Ascending aorta (tissue), 2 donors: ENCODE measurements at regions not wholly inside any gene's neighbourhood (a gene's known extent, or its start where the extent isn't known, plus 50 kb on each side); places are given as distances from the start of the nearest gene placed in this dataset.

ENCODE experiments used
- DNase-seq, 2 donors: peaks; one replicate each; pipeline ENCODE4 v3.0.0-alpha.2; 2019; ENCODE audit warnings: low spot score in 2 of 2
- H3K27ac ChIP-seq, 2 donors: fragments of 200-600 bp; sonication (generic); one replicate each; pipeline ENCODE4 v1.5.1; 2016 to 2017; ENCODE audit warnings: mild to moderate bottlenecking in 1 of 2
- H3K27me3 ChIP-seq: fragments of 200-600 bp; sonication (generic); one replicate; pipeline ENCODE4 v1.5.1; 2017
- H3K36me3 ChIP-seq, 2 donors: fragments of 200-600 bp; sonication (generic); one replicate each; pipeline ENCODE4 v1.5.1; 2016
- H3K4me1 ChIP-seq, 2 donors: fragments of 200-600 bp; sonication (generic); one replicate each; pipeline ENCODE4 v1.5.1; 2016 to 2017; ENCODE audit warnings: mild to moderate bottlenecking in 1 of 2
- H3K4me3 ChIP-seq, 2 donors: fragments of 200-600 bp; sonication (generic); one replicate each; pipeline ENCODE4 v1.5.1; 2016 to 2017; ENCODE audit warnings: mild to moderate bottlenecking in 1 of 2
- H3K9me3 ChIP-seq, 2 donors: fragments of 200-600 bp; sonication (generic); one replicate each; pipeline ENCODE4 v1.5.1; 2016
- intact Hi-C: fragments of 100-400 bp; cut with DNase I; formaldehyde crosslinking; loops from one replicate; pipeline ENCODE4 v1.15.1; 2023
- TF ChIP-seq, protein P1 (sequence below), 3 experiments: fragments of 200-600 bp in 2 of 3; fragments of 450-650 bp in 1 of 3; sonication (generic) in 2 of 3; IDR thresholded peaks; one replicate each; pipeline ENCODE4 v1.5.1; 2016 to 2019; ENCODE audit warnings: antibody characterized with exemption in 3 of 3, mild to moderate bottlenecking in 1 of 3, moderate library complexity in 1 of 3

DNA sequence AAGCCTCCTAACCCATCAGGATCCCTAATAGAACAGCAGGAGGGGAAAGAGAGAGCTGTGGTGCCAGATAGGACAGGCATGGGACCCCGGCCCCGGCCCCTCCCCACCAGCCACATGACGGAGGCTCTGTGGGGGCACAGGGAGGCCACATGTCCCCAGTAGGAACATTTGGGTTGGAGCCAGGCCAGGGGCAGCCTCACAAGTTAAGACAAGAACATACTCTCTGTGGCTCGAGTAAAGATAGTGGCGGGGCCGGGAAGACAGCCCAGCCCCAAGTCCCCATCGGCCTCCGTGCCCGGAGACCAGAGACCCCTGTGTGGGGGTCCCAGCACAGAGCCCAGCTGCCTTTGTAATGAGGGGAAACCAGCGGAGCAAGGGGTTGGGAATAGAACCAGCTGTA lies 78.6 kb upstream of the GALNT9 start:
- Histone ChIP-seq H3K27ac (no peak overlapping the region), H3K9me3 (no peaks in the 10 kb centered on the region), H3K4me1 (no peaks in the 10 kb centered on the region), H3K4me3 (no peak overlapping the region), H3K27me3 (no peaks in the 10 kb centered on the region), H3K36me3 (no peaks in the 10 kb centered on the region)
- no peak for DNase-seq
- intact Hi-C loops: no loop called here
- TF ChIP-seq, protein P1, sequence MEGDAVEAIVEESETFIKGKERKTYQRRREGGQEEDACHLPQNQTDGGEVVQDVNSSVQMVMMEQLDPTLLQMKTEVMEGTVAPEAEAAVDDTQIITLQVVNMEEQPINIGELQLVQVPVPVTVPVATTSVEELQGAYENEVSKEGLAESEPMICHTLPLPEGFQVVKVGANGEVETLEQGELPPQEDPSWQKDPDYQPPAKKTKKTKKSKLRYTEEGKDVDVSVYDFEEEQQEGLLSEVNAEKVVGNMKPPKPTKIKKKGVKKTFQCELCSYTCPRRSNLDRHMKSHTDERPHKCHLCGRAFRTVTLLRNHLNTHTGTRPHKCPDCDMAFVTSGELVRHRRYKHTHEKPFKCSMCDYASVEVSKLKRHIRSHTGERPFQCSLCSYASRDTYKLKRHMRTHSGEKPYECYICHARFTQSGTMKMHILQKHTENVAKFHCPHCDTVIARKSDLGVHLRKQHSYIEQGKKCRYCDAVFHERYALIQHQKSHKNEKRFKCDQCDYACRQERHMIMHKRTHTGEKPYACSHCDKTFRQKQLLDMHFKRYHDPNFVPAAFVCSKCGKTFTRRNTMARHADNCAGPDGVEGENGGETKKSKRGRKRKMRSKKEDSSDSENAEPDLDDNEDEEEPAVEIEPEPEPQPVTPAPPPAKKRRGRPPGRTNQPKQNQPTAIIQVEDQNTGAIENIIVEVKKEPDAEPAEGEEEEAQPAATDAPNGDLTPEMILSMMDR (IDR thresholded peaks at IDR 0.05): no peak

DNA sequence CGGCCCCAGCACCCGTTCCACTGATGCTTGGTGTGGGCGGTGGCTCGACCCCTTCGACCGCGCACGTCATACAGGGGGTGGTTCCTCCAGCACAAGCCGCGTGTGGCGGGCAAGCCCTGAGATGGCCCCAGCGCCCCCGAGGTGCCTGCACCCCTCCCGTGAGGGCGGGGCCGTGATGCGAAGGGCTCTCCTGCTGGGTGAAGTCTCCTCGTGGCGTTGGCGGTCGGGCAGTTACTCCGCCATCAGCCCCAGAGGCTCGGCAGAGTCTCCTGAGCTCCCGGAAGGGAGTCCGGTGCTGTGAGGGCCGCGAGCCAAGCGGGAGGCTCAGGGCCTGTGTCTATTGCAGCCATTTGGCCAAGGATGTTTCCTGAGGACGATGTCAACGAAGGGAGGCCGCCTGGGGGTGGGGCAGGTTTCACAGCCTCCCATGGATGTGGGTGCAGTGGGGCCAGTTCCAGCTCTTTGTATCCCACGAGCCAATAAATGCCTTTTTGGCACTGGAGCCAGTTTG lies 78.1 kb upstream of the GALNT9 start:
- Histone ChIP-seq H3K4me1 (no peaks in the 10 kb centered on the region), H3K9me3 (no peaks in the 10 kb centered on the region), H3K27ac (no peak overlapping the region), H3K4me3 (no peak overlapping the region), H3K36me3 (no peaks in the 10 kb centered on the region), H3K27me3 (no peaks in the 10 kb centered on the region)
- intact Hi-C loops: no loop called here
- no peak for DNase-seq
- TF ChIP-seq, protein P1 (IDR thresholded peaks at IDR 0.05): no peak

DNA sequence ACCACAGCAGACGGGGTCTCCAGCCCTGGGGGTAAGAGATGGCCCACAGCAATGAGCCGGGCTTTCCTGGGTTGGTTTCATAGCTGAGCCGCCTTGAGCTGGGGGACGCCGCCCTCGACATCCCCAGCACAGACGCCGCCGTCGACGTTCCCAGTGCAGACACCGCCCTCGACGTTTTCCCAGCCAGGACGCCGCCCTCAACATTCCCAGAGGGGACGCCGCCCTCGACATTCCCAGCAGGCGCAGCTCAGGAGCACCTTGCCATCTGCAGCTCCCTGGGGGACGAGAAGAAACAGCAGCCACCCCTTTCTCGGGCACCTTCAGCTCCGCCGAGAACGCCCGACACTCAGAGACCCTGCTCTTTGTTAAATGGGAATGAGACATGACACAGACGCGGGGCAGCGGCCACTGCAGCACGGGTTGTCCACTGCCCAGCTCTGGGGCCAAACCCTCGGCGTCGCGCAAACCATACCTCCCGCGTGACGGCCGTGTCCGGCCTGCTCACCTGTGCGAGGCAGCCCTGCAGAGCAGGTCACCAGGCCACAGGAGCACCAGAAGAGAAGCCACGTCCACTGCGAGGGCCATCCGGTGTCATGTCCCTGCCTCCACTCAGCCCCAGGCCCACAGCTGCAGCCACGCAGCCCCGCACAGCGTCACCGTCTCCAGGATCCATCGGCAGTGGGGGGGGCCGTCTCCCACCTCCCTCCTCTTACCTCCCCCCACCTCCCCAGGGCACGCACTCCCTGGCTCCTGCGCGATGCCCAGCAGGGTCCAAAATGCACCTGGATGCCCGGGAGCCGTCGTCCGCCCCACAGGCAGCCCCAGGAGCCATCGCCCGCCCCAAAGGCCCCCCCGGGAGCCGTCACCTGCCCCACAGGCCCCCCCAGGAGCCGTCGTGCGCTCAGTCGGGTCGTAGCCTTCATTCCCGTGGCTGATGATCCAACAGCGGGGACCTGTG lies 77.4 kb upstream of the GALNT9 start:
- no peak for DNase-seq
- H3K36me3 ChIP-seq: no peaks in the 10 kb centered on the region
- TF ChIP-seq, protein P1 (IDR thresholded peaks at IDR 0.05): no peak
- no peaks in the 10 kb centered on the region for H3K4me1 ChIP-seq
- H3K27me3 ChIP-seq: no peaks in the 10 kb centered on the region
- intact Hi-C loops: no loop called here
- H3K9me3 ChIP-seq: no peaks in the 10 kb centered on the region
- H3K27ac ChIP-seq: no peak overlapping the region
- H3K4me3 ChIP-seq: no peak overlapping the region

DNA sequence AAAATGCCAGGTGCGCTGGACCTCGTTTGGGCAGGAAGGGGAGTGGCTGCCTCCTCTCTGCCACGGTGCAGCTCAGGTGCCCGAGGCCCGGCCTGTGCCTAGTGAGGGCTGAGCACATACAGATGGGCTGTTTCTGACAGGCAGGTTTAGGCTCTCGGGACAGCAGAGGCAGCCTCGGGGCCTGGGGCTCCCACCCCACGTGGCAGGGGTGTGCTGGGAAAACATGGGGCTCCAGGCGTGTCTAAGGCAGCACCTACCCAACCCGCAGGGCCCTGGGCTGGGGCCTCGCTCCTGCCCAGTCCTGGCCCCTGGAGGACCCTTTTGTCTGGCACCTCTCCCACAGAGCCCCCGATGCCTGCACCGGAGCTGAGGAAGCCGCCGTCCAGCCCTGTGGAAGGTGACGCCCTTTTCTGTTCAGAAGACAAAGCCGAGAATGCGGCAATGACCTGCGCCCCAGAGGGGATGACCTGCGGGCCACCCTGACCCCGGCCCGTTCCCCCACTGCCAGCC lies 76.4 kb upstream of the GALNT9 start:
- no peak overlapping the region for H3K27ac ChIP-seq
- no peak for DNase-seq
- H3K9me3 ChIP-seq: no peaks in the 10 kb centered on the region
- TF ChIP-seq, protein P1 (IDR thresholded peaks at IDR 0.05): no peak
- no peaks in the 10 kb centered on the region for H3K36me3 ChIP-seq
- H3K4me3 ChIP-seq: no peak overlapping the region
- intact Hi-C loops: no loop called here
- no peaks in the 10 kb centered on the region for H3K27me3 ChIP-seq
- no peaks in the 10 kb centered on the region for H3K4me1 ChIP-seq

DNA sequence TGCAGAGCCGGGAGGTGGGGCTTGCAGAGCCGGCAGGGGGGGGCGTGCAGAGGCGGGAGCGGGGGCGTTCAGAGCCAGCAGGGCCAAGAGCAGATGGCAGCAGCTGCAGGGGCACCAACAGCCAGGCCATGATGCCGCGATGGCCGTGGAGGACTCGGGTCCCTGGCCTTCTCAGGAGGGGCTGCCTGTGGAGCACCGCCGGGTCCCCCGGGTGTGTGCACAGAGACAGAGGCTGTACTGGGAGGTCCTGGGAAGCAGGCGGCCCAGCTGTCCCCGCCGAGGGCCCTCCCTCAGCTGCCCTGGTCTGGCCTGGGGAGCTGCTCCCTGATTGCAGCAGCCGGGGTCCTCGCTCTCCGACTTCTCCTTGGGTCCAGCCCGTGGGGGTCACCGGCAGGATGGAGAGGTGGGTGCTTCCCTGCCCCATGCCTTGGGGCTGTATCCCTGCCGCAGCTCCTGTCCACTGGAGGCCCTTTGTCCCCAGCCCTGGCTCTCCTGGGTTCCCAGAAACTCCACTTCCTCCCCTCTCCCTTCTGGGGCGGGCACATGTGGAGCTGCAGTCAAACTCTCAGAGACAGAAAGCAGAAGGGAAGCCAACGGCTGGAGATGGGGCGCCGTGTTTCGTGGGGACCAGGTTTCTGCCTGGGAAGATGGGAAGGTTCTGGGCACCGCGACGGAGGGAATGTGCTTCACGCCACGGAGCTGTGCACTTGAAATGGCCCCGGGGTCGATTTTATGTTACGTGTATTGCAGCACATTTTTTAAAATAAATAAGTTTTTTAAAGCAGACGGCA lies 75.8 kb upstream of the GALNT9 start:
- Histone ChIP-seq H3K36me3 (no peaks in the 10 kb centered on the region), H3K27me3 (no peaks in the 10 kb centered on the region), H3K4me3 (no peak overlapping the region), H3K27ac (no peak overlapping the region), H3K9me3 (no peaks in the 10 kb centered on the region), H3K4me1 (no peaks in the 10 kb centered on the region)
- TF ChIP-seq, protein P1 (IDR thresholded peaks at IDR 0.05): no peak
- no peak for DNase-seq
- intact Hi-C loops: no loop called here
